MCF 10A (cell line): ENCODE measurements at regions not wholly inside any gene's neighbourhood (a gene's known extent, or its start where the extent isn't known, plus 50 kb on each side); places are given as distances from the start of the nearest gene placed in this dataset.

Experiments
- BruUV-seq: library from RNA; stranded (reverse); fragments of 400-500 nt; replicated peaks from 2 replicates; lab custom pipeline; 2021; lab: Mats Ljungman, UMichigan
- CTCF ChIA-PET: fragments of 300-600 bp; sonication (Branson Sonifier 250); formaldehyde crosslinking; extraction: SDS; loops from one replicate; lab custom pipeline; 2021; ENCODE audit warnings: antibody characterized with exemption, inconsistent platforms; lab: Yijun Ruan, JAX
- POLR2A ChIA-PET: fragments of 300-600, 350-650 bp; sonication (Branson Sonifier 250); formaldehyde crosslinking; extraction: SDS; loops from one replicate; lab custom pipeline; 2020; ENCODE audit warnings: antibody characterized with exemption, inconsistent platforms; lab: Yijun Ruan, JAX
- DNase-seq: peaks from one replicate; pipeline ENCODE4 v3.0.0-alpha.2; 2018; ENCODE audit not compliant: unreplicated experiment
- H3K27ac Mint-ChIP-seq: one replicate; pipeline ENCODE4 v1.8.0; 2022; ENCODE audit warnings: mild to moderate bottlenecking, low read depth, mixed read lengths; ENCODE audit not compliant: unreplicated experiment
- H3K27me3 Mint-ChIP-seq: one replicate; pipeline ENCODE4 v1.8.0; 2022; ENCODE audit warnings: mixed read lengths; ENCODE audit not compliant: insufficient read depth, unreplicated experiment
- H3K36me3 Mint-ChIP-seq: one replicate; pipeline ENCODE4 v1.8.0; 2022; ENCODE audit warnings: mild to moderate bottlenecking, moderate library complexity, mixed read lengths; ENCODE audit not compliant: insufficient read depth, unreplicated experiment
- H3K4me1 Mint-ChIP-seq: one replicate; pipeline ENCODE4 v1.8.0; 2022; ENCODE audit warnings: mixed read lengths; ENCODE audit not compliant: insufficient read depth, unreplicated experiment
- H3K4me3 Mint-ChIP-seq: one replicate; pipeline ENCODE4 v1.8.0; 2022; ENCODE audit warnings: mild to moderate bottlenecking, moderate library complexity, mixed read lengths; ENCODE audit not compliant: unreplicated experiment
- H3K9me3 Mint-ChIP-seq: one replicate; pipeline ENCODE4 v1.8.0; 2022; ENCODE audit warnings: mixed read lengths; ENCODE audit not compliant: unreplicated experiment
- intact Hi-C: fragments of 100-400 bp; cut with micrococcal nuclease; formaldehyde crosslinking; loops from 2 replicates; pipeline ENCODE4 v1.14.1; 2022
- TF ChIP-seq, protein P1 (sequence below): fragments of 200-600 bp; IDR thresholded peaks from one replicate; pipeline ENCODE4 v1.8.0; 2022; ENCODE audit warnings: antibody characterized with exemption, mild to moderate bottlenecking; ENCODE audit not compliant: unreplicated experiment

GRCh38 chr10:89879121-89879520 lies 177.7 kb downstream of the KIF20B start:
- ChIA-PET CTCF (interaction anchor here (0.6 kb wide), 2 partner anchors 36 to 1186 kb away, joined by 3 read pairs; no protein-coding TSS in a partner anchor), POLR2A (interaction anchor here (1.3 kb wide), 1 partner anchor 11 kb away, joined by 3 read pairs; no protein-coding TSS in a partner anchor)
- H3K27me3 Mint-ChIP-seq: no peaks in the 10 kb centered on the region
- no peak overlapping the region for H3K27ac Mint-ChIP-seq
- DNase-seq: no peak
- H3K36me3 Mint-ChIP-seq: no peaks in the 10 kb centered on the region
- no peaks in the 10 kb centered on the region for H3K4me1 Mint-ChIP-seq
- no peak overlapping the region for H3K4me3 Mint-ChIP-seq
- intact Hi-C loops: no loop called here
- H3K9me3 Mint-ChIP-seq: peaks cover 38% of the 10 kb centered on the region
- TF ChIP-seq, protein P1, sequence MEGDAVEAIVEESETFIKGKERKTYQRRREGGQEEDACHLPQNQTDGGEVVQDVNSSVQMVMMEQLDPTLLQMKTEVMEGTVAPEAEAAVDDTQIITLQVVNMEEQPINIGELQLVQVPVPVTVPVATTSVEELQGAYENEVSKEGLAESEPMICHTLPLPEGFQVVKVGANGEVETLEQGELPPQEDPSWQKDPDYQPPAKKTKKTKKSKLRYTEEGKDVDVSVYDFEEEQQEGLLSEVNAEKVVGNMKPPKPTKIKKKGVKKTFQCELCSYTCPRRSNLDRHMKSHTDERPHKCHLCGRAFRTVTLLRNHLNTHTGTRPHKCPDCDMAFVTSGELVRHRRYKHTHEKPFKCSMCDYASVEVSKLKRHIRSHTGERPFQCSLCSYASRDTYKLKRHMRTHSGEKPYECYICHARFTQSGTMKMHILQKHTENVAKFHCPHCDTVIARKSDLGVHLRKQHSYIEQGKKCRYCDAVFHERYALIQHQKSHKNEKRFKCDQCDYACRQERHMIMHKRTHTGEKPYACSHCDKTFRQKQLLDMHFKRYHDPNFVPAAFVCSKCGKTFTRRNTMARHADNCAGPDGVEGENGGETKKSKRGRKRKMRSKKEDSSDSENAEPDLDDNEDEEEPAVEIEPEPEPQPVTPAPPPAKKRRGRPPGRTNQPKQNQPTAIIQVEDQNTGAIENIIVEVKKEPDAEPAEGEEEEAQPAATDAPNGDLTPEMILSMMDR: no peak
- BruUV-seq: no TSS peak

DNA sequence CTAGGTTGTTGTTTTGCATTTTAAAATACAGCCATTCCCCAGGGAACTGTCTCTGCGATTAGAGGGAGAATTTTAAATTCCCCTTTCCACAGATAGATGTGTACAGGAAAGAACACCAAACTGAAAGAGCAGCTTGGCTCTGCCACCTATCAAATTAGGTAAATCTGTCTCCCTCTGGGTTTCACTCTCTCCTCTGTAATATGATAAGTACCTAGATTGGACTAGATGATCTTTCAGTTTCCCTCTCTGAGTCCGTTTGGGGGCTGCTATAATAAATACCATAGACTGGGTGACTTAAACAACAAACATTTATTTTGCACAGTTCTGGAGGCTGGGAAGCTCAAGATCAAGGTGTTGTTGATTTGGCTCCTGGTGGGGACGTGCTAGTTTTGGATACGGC lies 186.0 kb downstream of the KIF20B start:
- Mint-ChIP-seq H3K4me1 (no peaks in the 10 kb centered on the region), H3K27me3 (no peaks in the 10 kb centered on the region), H3K4me3 (no peak overlapping the region), H3K27ac (no peak overlapping the region), H3K9me3 (peaks cover 6% of the 10 kb centered on the region), H3K36me3 (peaks cover 4% of the 10 kb centered on the region)
- BruUV-seq: no TSS peak
- intact Hi-C loops: no loop called here
- DNase-seq: no peak
- POLR2A ChIA-PET: interaction anchor here (0.5 kb wide), 1 partner anchor 837 kb away, joined by 3 read pairs; no protein-coding TSS in a partner anchor
- TF ChIP-seq, protein P1: no peak
- CTCF ChIA-PET: no interaction called here

- Mint-ChIP-seq H3K27me3 (no peaks in the 10 kb centered on the region), H3K4me1 (no peaks in the 10 kb centered on the region), H3K27ac (no peak overlapping the region), H3K4me3 (no peak overlapping the region), H3K9me3 (peaks cover 1% of the 10 kb centered on the region), H3K36me3 (peaks cover 6% of the 10 kb centered on the region)
- intact Hi-C loops: no loop called here
- POLR2A ChIA-PET: no interaction called here
- TF ChIP-seq, protein P1: no peak
- CTCF ChIA-PET: no interaction called here
- no TSS peak for BruUV-seq
- DNase-seq: no peak
These were observed 186.4 kb downstream of the KIF20B start for GRCh38 chr10:89887830-89888229.

DNA sequence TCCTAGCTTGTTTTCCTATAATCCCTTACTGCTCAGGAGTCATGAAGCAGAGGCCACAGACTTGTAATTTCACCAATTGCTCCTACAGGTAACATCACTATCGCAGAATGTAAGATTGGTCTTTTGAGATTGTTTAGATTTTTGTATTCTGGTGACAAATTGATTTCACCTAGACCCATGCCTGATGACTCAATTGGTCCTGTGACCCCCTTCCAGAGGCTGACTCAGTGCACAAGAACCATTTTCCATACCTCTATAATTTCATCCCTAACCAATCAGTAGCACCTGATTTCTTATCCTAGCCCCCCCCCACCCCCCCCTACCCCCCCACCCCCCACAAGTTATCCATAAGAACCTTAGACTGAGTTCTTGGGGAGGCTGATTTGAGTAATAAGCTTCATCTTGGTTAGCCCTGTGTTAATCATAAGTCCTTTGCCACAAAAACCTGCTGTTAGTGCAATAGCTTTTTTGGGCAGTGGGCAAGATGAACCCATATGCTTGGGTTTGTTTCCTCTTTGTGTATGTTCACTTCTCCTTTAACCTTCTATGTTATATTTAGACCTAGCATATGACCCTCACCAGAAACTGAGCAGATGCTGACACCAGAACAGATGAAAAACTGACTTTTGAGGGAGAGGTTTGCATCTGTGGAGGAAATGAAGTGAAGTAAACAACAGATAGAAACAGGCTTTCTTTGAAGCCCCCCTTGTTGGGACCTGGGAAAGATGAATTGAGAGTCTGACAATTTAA lies 187.1 kb downstream of the KIF20B start:
- Mint-ChIP-seq H3K27me3 (no peaks in the 10 kb centered on the region), H3K4me1 (no peaks in the 10 kb centered on the region), H3K36me3 (peaks cover 6% of the 10 kb centered on the region), H3K27ac (no peak overlapping the region), H3K4me3 (no peak overlapping the region), H3K9me3 (no peaks in the 10 kb centered on the region)
- TF ChIP-seq, protein P1: no peak
- CTCF ChIA-PET: no interaction called here
- intact Hi-C loops: no loop called here
- no peak for DNase-seq
- no TSS peak for BruUV-seq
- POLR2A ChIA-PET: interaction anchor here (0.7 kb wide), 1 partner anchor 236 kb away, joined by 3 read pairs; no protein-coding TSS in a partner anchor
